Adrenal gland (tissue), 5 donors: ENCODE measurements at regions not wholly inside any gene's neighbourhood (a gene's known extent, or its start where the extent isn't known, plus 50 kb on each side); places are given as distances from the start of the nearest gene placed in this dataset.

ENCODE experiments used
- CTCF ChIP-seq, 6 experiments: fragments of 450-650 bp in 4 of 6; fragments of 200-600 bp in 2 of 6; sonication (generic) in 1 of 6; IDR thresholded peaks; 1 replicate in 5 of 6; 2 replicates in 1 of 6; pipeline versions ENCODE4 v1.5.1 to v1.8.0; 2016 to 2021; ENCODE audit warnings: antibody characterized with exemption in 6 of 6, mild to moderate bottlenecking in 2 of 6, moderate library complexity in 1 of 6
- POLR2A ChIP-seq, 2 donors: fragments of 450-650 bp; IDR thresholded peaks; one replicate each; pipeline ENCODE4 v1.6.1; 2017; ENCODE audit warnings: antibody characterized with exemption in 2 of 2, mild to moderate bottlenecking in 2 of 2, moderate library complexity in 1 of 2
- donor health status: DM: no; HTN: no; CAD: no.

DNA sequence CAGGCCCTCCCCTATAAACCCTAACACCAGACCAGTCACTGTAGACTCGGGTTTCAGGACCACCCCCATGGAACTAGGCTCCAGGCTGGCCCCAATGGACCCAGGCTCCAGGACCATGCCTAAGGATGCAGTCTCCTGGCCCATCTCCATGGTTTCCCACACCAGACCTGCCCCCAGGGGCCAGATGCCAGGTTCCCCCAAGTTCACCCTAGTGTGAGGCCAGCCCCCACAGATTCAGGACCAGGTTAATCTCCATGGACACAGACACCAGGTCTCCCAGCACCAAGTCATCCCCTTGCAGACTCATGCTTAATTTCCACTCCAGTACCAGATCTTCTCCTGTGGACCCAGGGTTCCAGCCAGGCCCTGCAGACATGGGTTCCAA lies 103.8 kb upstream of the LANCL2 start:
- TF ChIP-seq CTCF (IDR thresholded peaks at IDR 0.05) (no peak), POLR2A (IDR thresholded peaks at IDR 0.05) (no peak)
